ENCODE measurements at regions not wholly inside any gene's neighbourhood (a gene's known extent, or its start where the extent isn't known, plus 50 kb on each side); places are given as distances from the start of the nearest gene placed in this dataset.

- TF ChIP-seq CTCF (IDR thresholded peaks at IDR 0.05; ENCODE audit: insufficient read depth, low read depth, low read length), result no peak
- no peak for TF ChIP-seq EZH2 (IDR thresholded peaks at IDR 0.05; ENCODE audit: insufficient read depth, low read length)
Measured at GRCh38 chr10:36147529-36147928, 505.4 kb upstream of the FZD8 start.

Measured in astrocyte (in vitro differentiated cells and primary cell).